ENCODE measurements at regions not wholly inside any gene's neighbourhood (a gene's known extent, or its start where the extent isn't known, plus 50 kb on each side); places are given as distances from the start of the nearest gene placed in this dataset.

GRCh38 chr11:13878077-13878476 is 84.4 kb upstream of the SPON1 start:
- TF ChIP-seq GABPA (IDR thresholded peaks at IDR 0.05; ENCODE audit: low read depth) (no peak), POLR2AphosphoS5 (IDR thresholded peaks at IDR 0.05; ENCODE audit: low read depth) (no peak), CTCF (IDR thresholded peaks at IDR 0.05; ENCODE audit: insufficient read depth, low read length) (no peak), REST (IDR thresholded peaks at IDR 0.05; ENCODE audit: insufficient replicate concordance, low read depth) (no peak), SPI1 (IDR thresholded peaks at IDR 0.05; ENCODE audit: borderline replicate concordance, low read depth) (no peak)
- DNase-seq (ENCODE audit: low read depth in 1 of 2, low spot score in 1 of 2): no peak
- H3K4me3 ChIP-seq (replicated peaks; ENCODE audit: insufficient read depth, low read length): no peak overlapping the region
- H3K27me3 ChIP-seq (ENCODE audit: insufficient read depth, poor library complexity, severe bottlenecking): no peaks in the 10 kb centered on the region
- H3K27ac ChIP-seq (replicated peaks): no peak overlapping the region

GRCh38 chr11:13880634-13881033 is 81.9 kb upstream of the SPON1 start:
- no peak for DNase-seq (ENCODE audit: low read depth in 1 of 2, low spot score in 1 of 2)
- TF ChIP-seq SPI1 (IDR thresholded peaks at IDR 0.05; ENCODE audit: borderline replicate concordance, low read depth): no peak
- no peak for TF ChIP-seq POLR2AphosphoS5 (IDR thresholded peaks at IDR 0.05; ENCODE audit: low read depth)
- TF ChIP-seq GABPA (IDR thresholded peaks at IDR 0.05; ENCODE audit: low read depth): no peak
- no peak for TF ChIP-seq REST (IDR thresholded peaks at IDR 0.05; ENCODE audit: insufficient replicate concordance, low read depth)
- TF ChIP-seq CTCF (IDR thresholded peaks at IDR 0.05; ENCODE audit: insufficient read depth, low read length): no peak
- no peaks in the 10 kb centered on the region for H3K27me3 ChIP-seq (ENCODE audit: insufficient read depth, poor library complexity, severe bottlenecking)
- H3K4me3 ChIP-seq (replicated peaks; ENCODE audit: insufficient read depth, low read length): no peak overlapping the region
- no peak overlapping the region for H3K27ac ChIP-seq (replicated peaks)

GRCh38 chr11:13881226-13881905 is 81.2 kb upstream of the SPON1 start:
- no peaks in the 10 kb centered on the region for H3K27me3 ChIP-seq (ENCODE audit: insufficient read depth, poor library complexity, severe bottlenecking)
- DNase-seq (ENCODE audit: low read depth in 1 of 2, low spot score in 1 of 2): no peak
- TF ChIP-seq POLR2AphosphoS5 (IDR thresholded peaks at IDR 0.05; ENCODE audit: low read depth): no peak
- no peak for TF ChIP-seq GABPA (IDR thresholded peaks at IDR 0.05; ENCODE audit: low read depth)
- no peak for TF ChIP-seq SPI1 (IDR thresholded peaks at IDR 0.05; ENCODE audit: borderline replicate concordance, low read depth)
- TF ChIP-seq REST (IDR thresholded peaks at IDR 0.05; ENCODE audit: insufficient replicate concordance, low read depth): no peak
- TF ChIP-seq CTCF (IDR thresholded peaks at IDR 0.05; ENCODE audit: insufficient read depth, low read length): no peak
- no peak overlapping the region for H3K4me3 ChIP-seq (replicated peaks; ENCODE audit: insufficient read depth, low read length)
- no peak overlapping the region for H3K27ac ChIP-seq (replicated peaks)
